ENCODE measurements at regions not wholly inside any gene's neighbourhood (a gene's known extent, or its start where the extent isn't known, plus 50 kb on each side); places are given as distances from the start of the nearest gene placed in this dataset.

- no peak for TF ChIP-seq CTCF (IDR thresholded peaks at IDR 0.05 in 4 of 5, conservative IDR thresholded peaks at IDR 0.05 in 1 of 5)
- TF ChIP-seq POLR2A (IDR thresholded peaks at IDR 0.05): no peak
Observed at GRCh38 chr13:63851526-63851925, 2435.9 kb upstream of the PCDH20 start.

All from gastrocnemius medialis (tissue), 4 donors.